ENCODE measurements at regions not wholly inside any gene's neighbourhood (a gene's known extent, or its start where the extent isn't known, plus 50 kb on each side); places are given as distances from the start of the nearest gene placed in this dataset.

DNA sequence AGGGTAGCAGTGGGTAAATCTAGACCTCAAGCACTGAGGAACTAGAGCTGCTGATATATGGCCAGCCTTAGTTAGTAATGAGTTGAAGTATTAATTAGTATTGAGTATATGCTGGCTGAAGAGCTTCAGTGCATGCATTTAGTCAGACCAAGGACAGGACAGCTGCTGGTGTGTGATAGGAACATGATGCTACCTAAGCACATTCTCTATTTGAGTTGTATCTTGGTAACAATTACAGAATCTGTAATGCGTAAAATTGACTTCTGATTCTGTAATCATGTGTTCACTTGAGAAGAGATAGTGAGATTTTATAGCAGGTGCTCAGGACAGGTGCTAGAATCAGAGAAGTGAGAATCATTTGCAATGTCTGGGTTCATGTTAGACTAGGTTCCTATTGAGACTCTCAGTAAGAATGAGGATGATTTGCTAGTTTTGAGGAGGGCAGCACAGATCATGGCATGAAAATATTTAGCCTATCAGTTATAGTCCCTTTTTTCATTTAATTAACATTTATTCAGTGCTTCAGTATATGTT is 369.4 kb upstream of the HS3ST5 start:
- TF ChIP-seq CTCF (IDR thresholded peaks at IDR 0.05; ENCODE audit: low read length): no peak
- no peak for TF ChIP-seq EZH2 (IDR thresholded peaks at IDR 0.05; ENCODE audit: borderline replicate concordance, low read length)

Measured in OCI-LY1 (cell line).